SH-SY5Y (cell line): ENCODE measurements at regions not wholly inside any gene's neighbourhood (a gene's known extent, or its start where the extent isn't known, plus 50 kb on each side); places are given as distances from the start of the nearest gene placed in this dataset.

Experiments used
- GATA2 ChIP-seq: IDR thresholded peaks from 2 replicates; pipeline ENCODE4 v1.6.1; 2011; ENCODE audit warnings: mild to moderate bottlenecking, low read depth, low read length
- GATA3 ChIP-seq: IDR thresholded peaks from 2 replicates; pipeline ENCODE4 v1.6.1; 2011; ENCODE audit warnings: low read depth, mild to moderate bottlenecking, low read length, moderate library complexity

GRCh38 chr14:89592961-89593360 lies 175.9 kb upstream of the FOXN3 start:
- TF ChIP-seq GATA2 (no peak), GATA3 (no peak)
